Neural crest cell (in vitro differentiated cells): ENCODE measurements at regions not wholly inside any gene's neighbourhood (a gene's known extent, or its start where the extent isn't known, plus 50 kb on each side); places are given as distances from the start of the nearest gene placed in this dataset.
"Not testable (repeated sequence)": the region's sequence is repeated elsewhere in the genome, so short reads cannot be mapped to it uniquely, and the experiment has no call there.

Experiments used
- DNase-seq: peaks from one replicate; pipeline ENCODE4 v3.0.0; 2021; ENCODE audit warnings: low read depth, mixed read lengths, low spot score
- H3K27ac Mint-ChIP-seq: one replicate; pipeline ENCODE4 v1.8.0; 2021; ENCODE audit warnings: mild to moderate bottlenecking, mixed read lengths; ENCODE audit not compliant: unreplicated experiment
- H3K27me3 Mint-ChIP-seq: 2 replicates; pipeline ENCODE4 v1.8.0; 2021; ENCODE audit warnings: low read depth, mild to moderate bottlenecking, mixed read lengths
- H3K36me3 Mint-ChIP-seq: 2 replicates; pipeline ENCODE4 v1.8.0; 2021; ENCODE audit warnings: low read depth, mild to moderate bottlenecking, mixed read lengths
- H3K4me1 Mint-ChIP-seq: 2 replicates; pipeline ENCODE4 v1.8.0; 2021; ENCODE audit warnings: mixed read lengths
- H3K4me3 Mint-ChIP-seq: one replicate; pipeline ENCODE4 v1.8.0; 2021; ENCODE audit warnings: mild to moderate bottlenecking, mixed read lengths
- H3K9me3 Mint-ChIP-seq: 2 replicates; pipeline ENCODE4 v1.8.0; 2021; ENCODE audit warnings: mixed read lengths
- TF ChIP-seq, protein P1 (sequence below): fragments of 200-600 bp; sonication (generic); conservative IDR thresholded peaks from 2 replicates; pipeline ENCODE4 v1.5.0; 2021; ENCODE audit warnings: antibody characterized with exemption, mild to moderate bottlenecking

DNA sequence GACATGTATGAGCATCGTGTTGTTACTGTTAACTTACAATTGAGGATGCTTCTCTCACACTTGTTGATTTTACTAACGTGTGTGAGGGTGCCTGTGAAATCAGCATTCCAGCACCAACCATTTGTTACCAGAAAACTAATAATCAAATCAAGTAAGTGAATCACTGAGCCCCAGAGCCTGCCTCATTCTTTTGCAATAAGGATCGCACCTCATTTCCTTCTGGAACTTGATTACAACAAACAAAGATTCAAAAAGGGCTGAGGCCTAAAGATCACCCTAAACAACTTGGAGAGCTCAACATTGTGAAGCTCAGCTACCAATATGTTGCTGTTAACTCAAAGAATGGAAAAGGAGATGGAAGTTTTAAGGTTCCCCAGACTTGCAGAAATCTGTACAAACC, 274.7 kb downstream of the TFAP2A start:
- TF ChIP-seq, protein P1, sequence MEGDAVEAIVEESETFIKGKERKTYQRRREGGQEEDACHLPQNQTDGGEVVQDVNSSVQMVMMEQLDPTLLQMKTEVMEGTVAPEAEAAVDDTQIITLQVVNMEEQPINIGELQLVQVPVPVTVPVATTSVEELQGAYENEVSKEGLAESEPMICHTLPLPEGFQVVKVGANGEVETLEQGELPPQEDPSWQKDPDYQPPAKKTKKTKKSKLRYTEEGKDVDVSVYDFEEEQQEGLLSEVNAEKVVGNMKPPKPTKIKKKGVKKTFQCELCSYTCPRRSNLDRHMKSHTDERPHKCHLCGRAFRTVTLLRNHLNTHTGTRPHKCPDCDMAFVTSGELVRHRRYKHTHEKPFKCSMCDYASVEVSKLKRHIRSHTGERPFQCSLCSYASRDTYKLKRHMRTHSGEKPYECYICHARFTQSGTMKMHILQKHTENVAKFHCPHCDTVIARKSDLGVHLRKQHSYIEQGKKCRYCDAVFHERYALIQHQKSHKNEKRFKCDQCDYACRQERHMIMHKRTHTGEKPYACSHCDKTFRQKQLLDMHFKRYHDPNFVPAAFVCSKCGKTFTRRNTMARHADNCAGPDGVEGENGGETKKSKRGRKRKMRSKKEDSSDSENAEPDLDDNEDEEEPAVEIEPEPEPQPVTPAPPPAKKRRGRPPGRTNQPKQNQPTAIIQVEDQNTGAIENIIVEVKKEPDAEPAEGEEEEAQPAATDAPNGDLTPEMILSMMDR, result no peak
- H3K27me3 Mint-ChIP-seq, result no peaks in the 10 kb centered on the region
- peaks cover 21% of the 10 kb centered on the region for H3K4me1 Mint-ChIP-seq

DNA sequence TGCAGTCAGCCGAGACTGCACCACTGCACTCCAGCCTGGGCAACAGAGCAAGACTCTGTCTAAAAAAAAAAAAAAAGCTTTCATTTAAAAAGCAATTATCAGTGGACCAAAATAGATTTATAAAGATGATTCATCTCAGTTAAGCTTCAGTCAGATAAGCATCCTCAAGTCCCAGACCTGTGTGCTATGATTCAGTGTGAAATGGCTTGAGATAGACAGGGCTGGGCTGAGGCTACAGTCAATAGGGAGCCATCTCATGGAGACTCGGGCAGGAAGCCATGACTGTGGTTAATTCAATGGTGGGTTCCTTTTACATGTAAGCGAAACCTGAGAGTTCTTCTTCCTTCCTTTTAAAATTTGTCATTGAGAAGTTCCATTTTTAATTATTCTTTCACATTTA, 276.0 kb downstream of the TFAP2A start:
- Mint-ChIP-seq H3K4me1 (peaks cover 21% of the 10 kb centered on the region), H3K36me3 (peaks cover 5% of the 10 kb centered on the region), H3K27me3 (no peaks in the 10 kb centered on the region), H3K27ac (no peak overlapping the region), H3K4me3 (no peak overlapping the region), H3K9me3 (peaks cover 5% of the 10 kb centered on the region)
- no peak for DNase-seq
- TF ChIP-seq, protein P1, result no peak

More for the DNA sequence above, 274.7 kb downstream of the TFAP2A start:
- peaks cover 5% of the 10 kb centered on the region for H3K36me3 Mint-ChIP-seq
- DNase-seq, result no peak
- H3K9me3 Mint-ChIP-seq, result peaks cover 5% of the 10 kb centered on the region
- no peak overlapping the region for H3K27ac Mint-ChIP-seq
- no peak overlapping the region for H3K4me3 Mint-ChIP-seq

DNA sequence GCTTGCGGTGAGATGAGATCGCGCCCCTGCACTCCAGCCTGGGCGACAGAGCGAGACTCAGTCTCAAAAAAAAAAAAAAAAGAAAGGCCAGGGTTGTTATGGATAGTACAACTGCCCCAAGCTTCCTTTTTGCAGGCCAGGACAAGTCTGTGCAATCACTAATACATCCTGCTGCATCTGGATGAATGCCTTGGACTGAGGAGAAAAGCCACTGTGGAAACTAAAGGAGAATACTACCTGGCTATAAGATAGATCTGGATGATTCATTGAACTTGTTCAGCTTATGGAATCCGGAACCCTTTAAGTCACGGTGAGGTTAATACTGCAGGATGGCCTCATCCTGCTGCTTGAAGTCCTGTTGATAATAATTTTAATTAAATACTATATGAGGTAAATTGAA, 278.2 kb downstream of the TFAP2A start:
- Mint-ChIP-seq H3K4me3 (no peak overlapping the region), H3K27me3 (no peaks in the 10 kb centered on the region), H3K27ac (no peak overlapping the region), H3K36me3 (peaks cover 5% of the 10 kb centered on the region), H3K4me1 (peaks cover 21% of the 10 kb centered on the region), H3K9me3 (peaks cover 9% of the 10 kb centered on the region)
- TF ChIP-seq, protein P1, result no peak
- DNase-seq, result no peak

DNA sequence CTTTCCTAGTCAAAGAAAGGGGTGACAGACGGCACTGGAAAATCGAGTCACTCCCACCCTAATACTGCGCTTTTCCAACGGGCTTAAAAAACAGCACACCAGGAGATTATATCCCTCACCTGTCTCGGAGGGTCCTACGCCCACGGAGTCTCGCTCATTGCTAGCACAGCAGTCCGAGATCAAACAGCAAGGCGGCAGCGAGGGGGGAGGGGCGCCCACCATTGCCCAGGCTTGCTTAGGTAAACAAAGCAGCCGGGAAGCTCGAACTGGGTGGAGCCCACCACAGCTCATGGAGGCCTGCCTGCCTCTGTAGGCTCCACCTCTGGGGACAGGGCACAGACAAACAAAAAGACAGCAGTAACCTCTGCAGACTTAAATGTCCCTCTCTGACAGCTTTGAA, 280.7 kb downstream of the TFAP2A start:
- not testable (repeated sequence) for DNase-seq, H3K4me1 Mint-ChIP-seq, H3K4me3 Mint-ChIP-seq, H3K27me3 Mint-ChIP-seq, H3K27ac Mint-ChIP-seq
- Mint-ChIP-seq H3K9me3 (peaks cover 16% of the 10 kb centered on the region), H3K36me3 (peaks cover 14% of the 10 kb centered on the region)

DNA sequence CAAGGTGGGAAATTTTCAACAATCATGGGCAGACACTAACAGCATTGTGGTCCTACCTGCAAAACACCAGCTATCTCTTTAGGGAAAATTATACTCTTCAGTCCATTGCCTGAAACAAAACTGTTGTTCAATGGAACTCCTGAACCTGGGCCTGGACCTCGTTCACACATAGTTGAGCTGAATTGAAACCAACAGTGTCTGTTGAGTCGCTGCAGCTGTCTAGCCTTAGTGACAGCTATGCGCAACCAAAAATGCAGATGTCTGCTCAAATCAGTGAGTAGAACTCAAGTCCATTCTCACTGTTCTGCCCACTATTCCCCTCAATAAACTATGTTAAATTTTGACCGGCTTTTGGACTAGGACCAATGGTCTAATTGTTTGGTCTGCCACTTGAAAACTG, 286.2 kb downstream of the TFAP2A start:
- DNase-seq, result no peak
- TF ChIP-seq, protein P1, result no peak
- Mint-ChIP-seq H3K4me3 (no peak overlapping the region), H3K36me3 (peaks cover 9% of the 10 kb centered on the region), H3K27ac (no peak overlapping the region), H3K4me1 (no peaks in the 10 kb centered on the region), H3K9me3 (peaks cover 10% of the 10 kb centered on the region), H3K27me3 (no peaks in the 10 kb centered on the region)

DNA sequence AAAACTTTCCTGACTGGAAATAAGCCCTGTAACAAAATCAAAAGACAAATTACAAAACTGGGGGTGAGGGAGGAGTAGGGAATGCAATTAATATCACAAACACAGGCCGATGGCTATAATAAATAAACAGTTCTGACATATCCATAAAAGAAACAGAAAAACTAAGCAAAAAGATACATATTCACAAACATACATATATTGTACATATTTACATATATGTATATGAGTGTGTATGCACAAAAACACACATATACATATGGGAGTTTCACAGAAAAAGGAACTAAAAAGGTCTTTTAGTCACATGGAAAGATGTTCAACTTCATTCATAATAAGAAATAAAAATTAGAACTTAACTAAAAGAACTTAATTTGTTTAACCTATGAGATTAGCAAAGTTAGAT, 292.7 kb downstream of the TFAP2A start:
- Mint-ChIP-seq H3K9me3 (peaks cover 8% of the 10 kb centered on the region), H3K4me3 (no peak overlapping the region), H3K36me3 (peaks cover 2% of the 10 kb centered on the region), H3K27me3 (no peaks in the 10 kb centered on the region), H3K4me1 (no peaks in the 10 kb centered on the region), H3K27ac (no peak overlapping the region)
- TF ChIP-seq, protein P1, result no peak
- no peak for DNase-seq
